OCI-M1 (cell line): ENCODE measurements at regions not wholly inside any gene's neighbourhood (a gene's known extent, or its start where the extent isn't known, plus 50 kb on each side); places are given as distances from the start of the nearest gene placed in this dataset.

Experiments
- DNase-seq: peaks from one replicate; lab custom pipeline; 2025; lab: John Stamatoyannopoulos, UW

GRCh38 chr22:49092716-49093115 lies 735.0 kb downstream of the BRD1 start:
- no peak for DNase-seq

- no peak for DNase-seq
Observed at GRCh38 chr22:49091917-49092545, 735.6 kb downstream of the BRD1 start.

GRCh38 chr22:49091451-49091850 lies 736.2 kb downstream of the BRD1 start:
- DNase-seq: no peak

- DNase-seq: no peak
Observed at GRCh38 chr22:49090853-49091135, 736.9 kb downstream of the BRD1 start.

GRCh38 chr22:49090061-49090852 lies 737.4 kb downstream of the BRD1 start:
- DNase-seq: no peak

- no peak for DNase-seq
Observed at GRCh38 chr22:49088801-49089791, 738.6 kb downstream of the BRD1 start.

- DNase-seq: no peak
Observed at GRCh38 chr22:49087716-49088601, 739.7 kb downstream of the BRD1 start.

- DNase-seq: no peak
Observed at GRCh38 chr22:49087198-49087597, 740.5 kb downstream of the BRD1 start.

GRCh38 chr22:49086606-49087157 lies 741.0 kb downstream of the BRD1 start:
- no peak for DNase-seq

- no peak for DNase-seq
Observed at GRCh38 chr22:49086181-49086580, 741.5 kb downstream of the BRD1 start.

- no peak for DNase-seq
Observed at GRCh38 chr22:49084206-49084605, 743.5 kb downstream of the BRD1 start.

GRCh38 chr22:49083607-49084006 lies 744.1 kb downstream of the BRD1 start:
- no peak for DNase-seq

GRCh38 chr22:49082451-49082850 lies 745.2 kb downstream of the BRD1 start:
- DNase-seq: no peak

- DNase-seq: no peak
Observed at GRCh38 chr22:49081926-49082325, 745.7 kb downstream of the BRD1 start.

- no peak for DNase-seq
Observed at GRCh38 chr22:49081261-49081666, 746.4 kb downstream of the BRD1 start.

- DNase-seq: no peak
Observed at GRCh38 chr22:49080631-49081030, 747.0 kb downstream of the BRD1 start.

- DNase-seq: no peak
Observed at GRCh38 chr22:49079743-49080500, 747.8 kb downstream of the BRD1 start.

GRCh38 chr22:49079027-49079725 lies 748.5 kb downstream of the BRD1 start:
- no peak for DNase-seq

- no peak for DNase-seq
Observed at GRCh38 chr22:49078076-49078710, 749.5 kb downstream of the BRD1 start.
